ENCODE measurements at regions not wholly inside any gene's neighbourhood (a gene's known extent, or its start where the extent isn't known, plus 50 kb on each side); places are given as distances from the start of the nearest gene placed in this dataset.

DNA sequence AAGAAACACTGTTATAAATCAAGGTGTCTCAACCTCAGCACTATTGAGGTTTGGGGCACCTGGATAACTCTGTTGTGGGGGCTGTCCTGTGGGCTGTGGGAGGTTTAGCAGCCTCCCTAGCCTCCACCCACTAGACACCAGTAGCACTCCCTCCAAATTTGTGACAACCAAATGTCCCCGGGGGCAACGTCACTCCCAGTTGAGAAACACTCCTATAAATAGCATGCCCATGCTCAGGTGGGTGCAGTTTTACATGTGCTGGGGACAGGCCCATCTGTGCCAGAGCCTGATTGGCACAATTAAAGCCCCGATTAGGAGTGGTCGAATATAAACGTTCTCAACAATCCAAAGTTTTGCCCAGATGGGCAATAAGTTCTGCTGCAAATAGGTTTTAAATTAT lies 78.9 kb downstream of the FAM50B start:
- TF ChIP-seq CTCF (IDR thresholded peaks at IDR 0.05): no peak
- TF ChIP-seq, protein P1, sequence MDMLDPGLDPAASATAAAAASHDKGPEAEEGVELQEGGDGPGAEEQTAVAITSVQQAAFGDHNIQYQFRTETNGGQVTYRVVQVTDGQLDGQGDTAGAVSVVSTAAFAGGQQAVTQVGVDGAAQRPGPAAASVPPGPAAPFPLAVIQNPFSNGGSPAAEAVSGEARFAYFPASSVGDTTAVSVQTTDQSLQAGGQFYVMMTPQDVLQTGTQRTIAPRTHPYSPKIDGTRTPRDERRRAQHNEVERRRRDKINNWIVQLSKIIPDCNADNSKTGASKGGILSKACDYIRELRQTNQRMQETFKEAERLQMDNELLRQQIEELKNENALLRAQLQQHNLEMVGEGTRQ (CRISPR knock-in tag; IDR thresholded peaks at IDR 0.05): no peak
- no peak for TF ChIP-seq ARID4B (CRISPR knock-in tag; IDR thresholded peaks at IDR 0.05; ENCODE audit: borderline replicate concordance)
- no peak for TF ChIP-seq CBFB (CRISPR knock-in tag; IDR thresholded peaks at IDR 0.05; ENCODE audit: low read depth)
- no peak for TF ChIP-seq NFYB (CRISPR knock-in tag; conservative IDR thresholded peaks at IDR 0.05; ENCODE audit: low read depth)
- no peak for TF ChIP-seq FOXK1 (CRISPR knock-in tag; IDR thresholded peaks at IDR 0.05)
- no peak for TF ChIP-seq JUN (CRISPR knock-in tag; IDR thresholded peaks at IDR 0.05)

Measured in WTC11 (cell line).